Right atrium auricular region (tissue), 2 donors: ENCODE measurements at regions not wholly inside any gene's neighbourhood (a gene's known extent, or its start where the extent isn't known, plus 50 kb on each side); places are given as distances from the start of the nearest gene placed in this dataset.
A peak's percentile ranks its signal among the peaks of the same experiment; 100 is the strongest.

Experiments used
- DNase-seq: peaks from one replicate; pipeline ENCODE4 v3.0.0-alpha.2; 2019; ENCODE audit warnings: low spot score
- H3K27ac ChIP-seq, 2 donors: fragments of 200-600 bp; sonication (generic); 1 replicate in 1 of 2; 2 replicates in 1 of 2; pipeline ENCODE4 v1.5.1; 2016 to 2019
- H3K27me3 ChIP-seq, 2 donors: fragments of 200-600 bp; sonication (generic); one replicate each; pipeline versions ENCODE4 v1.5.1 to v1.6.0; 2017 to 2019
- H3K36me3 ChIP-seq: fragments of 200-600 bp; sonication (generic); one replicate; pipeline ENCODE4 v1.5.1; 2016
- H3K4me1 ChIP-seq, 2 donors: fragments of 200-600 bp; sonication (generic); one replicate each; pipeline versions ENCODE4 v1.5.1 to v1.6.0; 2017 to 2019
- H3K4me3 ChIP-seq, 2 donors: fragments of 200-600 bp; sonication (generic); 1 replicate in 1 of 2; 2 replicates in 1 of 2; pipeline ENCODE4 v1.5.1; 2017 to 2019; ENCODE audit warnings: mild to moderate bottlenecking in 1 of 2, moderate library complexity in 1 of 2
- H3K9me3 ChIP-seq, 2 donors: fragments of 200-600 bp; sonication (generic); one replicate each; pipeline ENCODE4 v1.5.1; 2019
- TF ChIP-seq, protein P1 (sequence below), 2 donors: fragments of 200-600 bp; sonication (generic); IDR thresholded peaks; one replicate each; pipeline ENCODE4 v1.5.1; 2019; ENCODE audit warnings: antibody characterized with exemption in 2 of 2

DNA sequence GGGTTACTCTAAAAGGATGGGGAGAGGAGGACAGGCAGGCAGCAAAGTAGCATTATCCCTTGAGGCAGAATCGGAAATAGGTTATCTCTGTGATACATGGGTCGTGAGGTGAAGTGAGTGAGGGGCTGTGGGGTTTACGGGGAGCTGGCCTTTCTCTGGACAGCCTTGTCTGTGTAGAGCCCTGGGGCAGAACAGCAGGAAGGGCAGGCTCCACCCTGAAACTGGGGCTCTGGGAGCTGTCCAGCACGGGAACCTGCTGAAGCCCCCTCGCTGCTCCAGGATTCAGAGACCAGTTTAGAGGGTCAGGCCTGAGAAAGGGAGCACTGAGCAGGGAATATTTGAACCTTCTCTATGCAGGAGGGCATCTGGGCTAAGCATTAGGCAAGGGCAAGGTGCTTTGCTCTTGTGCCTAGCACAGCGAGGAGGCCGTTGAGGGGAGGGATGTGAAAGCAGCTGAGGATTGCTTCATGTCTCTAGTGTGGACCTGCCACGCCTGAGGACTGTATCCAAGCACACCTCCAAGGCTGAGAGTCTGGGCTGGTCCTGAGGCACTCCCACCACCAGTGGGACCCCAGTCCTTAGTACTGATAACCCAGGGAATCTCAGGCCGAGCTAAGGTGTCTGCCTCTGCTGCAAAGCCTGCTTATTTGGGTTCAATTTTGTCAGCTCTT lies 55.8 kb downstream of the NAV1 start:
- no peak for DNase-seq
- H3K27me3 ChIP-seq = no peaks in the 10 kb centered on the region

DNA sequence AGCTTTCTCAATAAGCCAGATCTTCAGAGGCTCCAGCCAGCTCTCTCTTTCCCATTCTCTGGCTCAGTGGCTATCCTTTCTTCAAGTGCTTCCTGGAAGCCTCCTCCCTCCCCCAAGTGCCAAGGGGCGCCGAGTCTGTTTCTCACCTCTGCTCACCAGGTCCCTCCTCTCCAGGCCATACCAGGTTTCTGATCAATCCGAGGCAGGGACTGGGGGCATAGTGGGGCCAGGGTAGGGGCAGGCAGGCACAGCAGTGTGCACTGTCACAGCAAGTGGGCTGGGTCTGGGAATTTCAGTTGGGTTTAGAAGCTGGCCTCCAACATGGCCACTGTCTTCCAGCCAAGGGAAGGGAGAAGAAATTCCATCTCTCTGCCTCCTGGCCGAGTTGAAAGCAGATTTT lies 56.5 kb downstream of the NAV1 start:
- TF ChIP-seq, protein P1, sequence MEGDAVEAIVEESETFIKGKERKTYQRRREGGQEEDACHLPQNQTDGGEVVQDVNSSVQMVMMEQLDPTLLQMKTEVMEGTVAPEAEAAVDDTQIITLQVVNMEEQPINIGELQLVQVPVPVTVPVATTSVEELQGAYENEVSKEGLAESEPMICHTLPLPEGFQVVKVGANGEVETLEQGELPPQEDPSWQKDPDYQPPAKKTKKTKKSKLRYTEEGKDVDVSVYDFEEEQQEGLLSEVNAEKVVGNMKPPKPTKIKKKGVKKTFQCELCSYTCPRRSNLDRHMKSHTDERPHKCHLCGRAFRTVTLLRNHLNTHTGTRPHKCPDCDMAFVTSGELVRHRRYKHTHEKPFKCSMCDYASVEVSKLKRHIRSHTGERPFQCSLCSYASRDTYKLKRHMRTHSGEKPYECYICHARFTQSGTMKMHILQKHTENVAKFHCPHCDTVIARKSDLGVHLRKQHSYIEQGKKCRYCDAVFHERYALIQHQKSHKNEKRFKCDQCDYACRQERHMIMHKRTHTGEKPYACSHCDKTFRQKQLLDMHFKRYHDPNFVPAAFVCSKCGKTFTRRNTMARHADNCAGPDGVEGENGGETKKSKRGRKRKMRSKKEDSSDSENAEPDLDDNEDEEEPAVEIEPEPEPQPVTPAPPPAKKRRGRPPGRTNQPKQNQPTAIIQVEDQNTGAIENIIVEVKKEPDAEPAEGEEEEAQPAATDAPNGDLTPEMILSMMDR (IDR thresholded peaks at IDR 0.05) = no peak
- Histone ChIP-seq H3K4me1 (peaks cover 0 to 33% of the 10 kb centered on the region in 2 donors), H3K27me3 (no peaks in the 10 kb centered on the region), H3K9me3 (no peaks in the 10 kb centered on the region), H3K4me3 (no peak overlapping the region), H3K36me3 (no peaks in the 10 kb centered on the region), H3K27ac (no peak overlapping the region)
- no peak for DNase-seq

More for the DNA sequence above, 55.8 kb downstream of the NAV1 start:
- H3K4me1 ChIP-seq = peaks cover 0 to 33% of the 10 kb centered on the region in 2 donors
- TF ChIP-seq, protein P1 (IDR thresholded peaks at IDR 0.05) = no peak
- H3K4me3 ChIP-seq = no peak overlapping the region
- H3K27ac ChIP-seq = no peak overlapping the region
- H3K9me3 ChIP-seq = no peaks in the 10 kb centered on the region
- H3K36me3 ChIP-seq = no peaks in the 10 kb centered on the region

DNA sequence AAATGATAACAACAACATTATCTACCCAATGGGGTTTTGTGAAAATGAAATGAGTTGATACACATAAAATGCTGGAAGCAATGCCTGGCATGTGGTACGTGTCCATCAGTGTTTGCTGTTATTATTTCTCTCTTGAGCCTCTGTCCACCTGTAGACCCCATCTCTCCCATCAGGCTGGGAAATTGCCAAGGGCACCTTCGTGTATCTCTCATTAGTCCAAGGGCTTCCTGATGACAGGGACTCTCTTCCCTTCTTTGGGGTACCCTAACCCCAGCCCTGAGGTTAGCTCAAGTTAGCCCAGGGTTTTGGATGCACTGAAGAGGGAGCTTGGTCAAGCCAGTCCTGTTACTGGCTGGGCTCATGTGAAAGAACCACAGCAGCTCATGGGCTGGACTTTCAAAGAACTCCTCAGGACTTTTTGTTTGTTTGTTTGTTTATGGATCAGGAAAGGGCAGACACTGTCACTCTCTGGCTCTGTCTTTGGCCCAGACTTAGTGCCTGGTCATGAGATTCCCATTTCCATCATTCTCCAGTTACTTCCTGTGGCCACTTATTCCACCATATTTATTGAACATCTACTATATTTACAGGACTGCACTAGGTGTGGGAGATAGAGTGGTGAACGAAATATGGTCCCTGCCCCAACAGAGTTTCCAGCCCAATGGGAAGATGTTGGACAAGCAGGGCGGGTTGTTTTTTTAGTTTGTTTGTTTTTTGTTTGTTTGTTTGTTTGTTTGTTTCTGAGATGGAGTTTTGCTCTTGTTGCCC lies 57.4 kb downstream of the NAV1 start:
- Histone ChIP-seq H3K9me3 (no peaks in the 10 kb centered on the region), H3K27ac (no peak overlapping the region), H3K4me1 (peaks cover 0 to 33% of the 10 kb centered on the region in 2 donors), H3K4me3 (no peak overlapping the region), H3K36me3 (no peaks in the 10 kb centered on the region), H3K27me3 (no peaks in the 10 kb centered on the region)
- no peak for DNase-seq
- TF ChIP-seq, protein P1 (IDR thresholded peaks at IDR 0.05) = no peak

DNA sequence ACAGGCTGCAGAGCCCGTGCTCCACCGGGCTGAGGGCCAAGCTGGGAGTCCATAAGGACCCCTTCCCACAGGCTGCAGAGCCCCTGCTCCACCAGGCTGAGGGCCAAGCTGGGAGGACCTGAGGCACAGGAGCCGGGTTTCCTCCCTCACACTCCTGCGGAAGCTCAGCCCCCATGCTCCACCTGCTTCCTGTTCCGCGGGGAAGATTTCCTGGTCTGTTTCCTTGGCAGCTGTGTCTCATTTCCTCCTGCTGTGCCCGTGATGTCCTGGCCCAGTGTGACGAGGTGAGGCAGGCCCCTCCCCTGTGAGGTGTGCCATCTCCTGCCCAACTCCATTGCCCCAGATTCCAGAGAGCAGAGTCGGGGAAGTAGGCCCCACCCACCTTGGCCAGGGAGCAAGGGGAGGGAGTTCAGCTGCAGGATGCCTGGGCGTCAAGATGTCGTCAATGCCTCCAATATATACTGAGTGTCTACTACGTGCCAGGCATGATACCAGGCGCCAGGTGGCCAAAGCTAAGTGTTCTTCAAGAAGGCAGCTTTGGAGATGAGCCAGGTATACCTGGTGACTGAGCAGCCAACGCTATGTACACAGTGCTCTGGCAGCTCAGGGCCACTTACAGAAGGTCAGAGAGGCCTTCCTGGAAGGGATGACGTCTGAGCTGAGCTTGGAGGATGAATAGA lies 58.8 kb downstream of the NAV1 start:
- Histone ChIP-seq H3K4me1 (peaks cover 0 to 28% of the 10 kb centered on the region in 2 donors), H3K36me3 (no peaks in the 10 kb centered on the region), H3K27ac (peak overlapping the region in 1 of 2 donors; percentile 16), H3K9me3 (no peaks in the 10 kb centered on the region), H3K27me3 (no peaks in the 10 kb centered on the region), H3K4me3 (no peak overlapping the region)
- TF ChIP-seq, protein P1 (IDR thresholded peaks at IDR 0.05) = no peak
- DNase-seq = no peak

DNA sequence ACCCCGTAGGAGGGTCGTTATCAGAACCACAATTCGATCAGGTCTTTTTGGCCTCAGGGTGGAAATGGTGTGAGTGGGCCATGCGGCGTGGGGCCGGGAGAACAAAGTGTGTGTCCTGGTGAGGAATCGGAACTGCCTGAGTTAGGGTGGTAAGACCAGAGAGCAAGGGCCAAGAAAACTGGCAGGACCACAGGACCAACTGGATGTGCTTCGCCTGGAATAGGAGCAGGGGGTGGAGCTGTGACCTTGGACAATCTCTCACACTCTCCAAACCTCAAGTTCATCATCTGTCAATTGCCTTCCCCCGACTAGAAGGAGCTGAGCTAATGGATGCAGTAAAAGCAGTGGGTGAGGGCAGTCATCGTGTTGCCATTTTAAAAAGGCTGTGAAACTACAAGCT lies 59.5 kb downstream of the NAV1 start:
- H3K9me3 ChIP-seq = no peaks in the 10 kb centered on the region
- DNase-seq = no peak
- H3K4me3 ChIP-seq = no peak overlapping the region
- peaks cover 0 to 22% of the 10 kb centered on the region in 2 donors for H3K4me1 ChIP-seq
- no peaks in the 10 kb centered on the region for H3K36me3 ChIP-seq
- no peaks in the 10 kb centered on the region for H3K27me3 ChIP-seq
- TF ChIP-seq, protein P1 (IDR thresholded peaks at IDR 0.05) = no peak
- H3K27ac ChIP-seq = peak overlapping the region in 1 of 2 donors; percentile 16
